CD4-positive, alpha-beta T cell treated with Interleukin-17A for 4 hours (primary cell): ENCODE measurements at regions not wholly inside any gene's neighbourhood (a gene's known extent, or its start where the extent isn't known, plus 50 kb on each side); places are given as distances from the start of the nearest gene placed in this dataset.
"Not testable (repeated sequence)": the region's sequence is repeated elsewhere in the genome, so short reads cannot be mapped to it uniquely, and the experiment has no call there.

Experiments
- DNase-seq: peaks from one replicate; pipeline ENCODE4 v3.0.0-alpha.2; 2020; ENCODE audit warnings: mixed read lengths

DNA sequence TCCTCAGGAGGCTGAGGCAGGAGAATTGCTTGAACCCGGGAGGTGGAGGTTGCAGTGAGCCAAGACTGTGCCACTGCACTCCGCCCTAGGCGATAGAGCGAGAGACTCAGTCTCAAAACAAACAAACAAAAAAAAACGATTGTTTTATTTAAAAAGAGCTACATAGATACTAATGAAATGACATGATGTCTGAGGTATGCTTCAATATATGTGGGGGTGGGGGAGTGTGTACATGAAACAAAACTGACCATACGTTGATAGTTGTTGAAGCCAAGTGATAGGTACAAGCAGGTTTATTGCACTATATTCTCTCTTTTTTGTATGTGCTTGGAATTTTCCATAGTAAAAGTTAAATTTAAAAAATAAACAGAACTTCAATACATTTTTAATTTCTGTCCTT, 240.1 kb downstream of the TFAP2A start:
- no peak for DNase-seq

GRCh38 chr6:10174056-10174455, 240.8 kb downstream of the TFAP2A start:
- DNase-seq: no peak

DNA sequence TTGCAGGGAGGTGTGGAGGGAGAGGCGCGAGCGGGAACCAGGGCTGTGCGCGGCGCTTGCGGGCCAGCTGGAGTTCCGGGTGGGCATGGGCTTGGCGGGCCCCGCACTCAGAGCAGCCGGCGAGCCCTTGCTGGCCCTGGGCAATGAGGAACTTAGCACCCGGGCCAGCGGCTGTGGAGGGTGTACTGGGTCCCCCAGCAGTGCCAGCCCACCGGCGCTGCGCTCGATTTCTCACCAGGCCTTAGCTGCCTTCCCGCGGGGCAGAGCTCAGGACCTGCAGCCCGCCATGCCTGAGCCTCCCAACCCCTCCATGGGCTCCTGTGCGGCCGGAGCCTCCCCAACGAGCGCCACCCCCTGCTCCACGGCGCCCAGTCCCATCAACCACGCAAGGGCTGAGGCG, 243.2 kb downstream of the TFAP2A start:
- DNase-seq: not testable (repeated sequence)

DNA sequence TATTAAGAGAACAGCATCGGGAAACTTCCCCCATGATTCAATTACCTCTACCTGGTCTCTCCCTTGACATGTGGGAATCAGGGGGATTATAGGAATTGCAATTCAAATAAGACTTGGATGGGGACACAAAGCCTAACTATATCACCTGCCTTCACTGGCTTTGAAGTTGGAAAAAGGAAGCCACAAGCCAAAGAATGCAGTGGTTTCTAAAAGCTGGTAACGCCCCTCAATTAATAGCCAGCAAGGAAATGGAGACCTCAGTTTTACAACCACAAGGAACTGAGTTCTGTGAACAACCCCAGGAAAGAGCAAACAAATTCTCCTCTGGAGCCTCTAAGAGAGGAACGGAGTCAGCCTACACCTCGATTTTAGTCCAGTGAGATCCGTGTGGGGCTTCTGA, 244.1 kb downstream of the TFAP2A start:
- no peak for DNase-seq

GRCh38 chr6:10166031-10166430, 248.8 kb downstream of the TFAP2A start:
- no peak for DNase-seq

DNA sequence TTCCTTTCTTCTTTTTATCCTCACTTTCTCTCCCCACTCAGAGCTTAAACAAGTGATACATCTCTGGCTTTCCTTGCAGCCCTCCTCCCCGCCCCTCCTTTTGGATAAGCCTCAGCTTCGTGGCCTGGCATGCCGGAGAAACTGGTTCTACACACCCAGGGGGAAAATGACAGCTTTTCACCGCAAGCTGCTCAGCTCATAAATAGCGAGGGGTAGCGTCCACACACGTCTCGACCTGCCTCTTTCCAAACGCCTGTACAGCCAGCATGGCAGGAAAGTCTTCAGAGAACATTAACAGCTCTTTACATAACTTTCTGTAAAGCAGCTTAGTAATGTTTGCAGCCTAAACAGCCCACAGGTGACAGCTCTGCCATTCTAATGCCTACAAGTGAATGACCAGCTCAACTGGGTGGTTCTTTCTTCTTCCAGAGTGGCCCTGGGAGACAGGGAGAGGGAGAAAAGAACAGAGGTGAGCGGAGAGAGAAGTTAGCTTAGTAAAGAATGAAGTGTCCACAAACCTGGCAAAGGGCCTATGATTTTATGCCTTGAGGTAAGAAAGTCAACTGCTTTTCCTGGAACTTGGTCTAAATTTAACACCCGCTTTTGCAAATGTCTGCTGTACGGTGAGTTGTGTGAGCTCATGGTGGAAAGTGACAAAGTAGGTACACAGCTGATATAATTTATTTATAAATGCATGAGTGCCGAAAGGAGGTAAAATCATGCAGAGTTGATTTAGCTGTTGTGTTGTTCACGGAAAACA, 251.5 kb downstream of the TFAP2A start:
- DNase-seq: no peak

DNA sequence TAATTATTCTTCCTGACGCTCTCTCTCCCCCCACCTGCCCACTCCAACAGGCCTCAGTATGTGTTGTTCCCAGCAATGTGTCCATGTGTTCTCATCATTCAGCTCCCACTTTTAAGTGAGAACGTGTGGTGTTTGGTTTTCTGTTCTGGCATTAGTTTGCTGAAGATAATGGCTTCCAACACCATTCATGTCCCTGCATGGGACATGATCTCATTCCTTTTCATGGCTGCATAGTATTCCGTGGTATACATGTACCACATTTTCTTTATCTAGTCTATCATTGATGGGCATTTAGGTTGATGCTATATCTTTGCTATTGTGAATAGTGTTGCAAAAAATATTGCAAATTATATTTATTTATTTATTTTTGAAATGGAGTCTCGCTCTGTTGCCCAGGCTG, 258.0 kb downstream of the TFAP2A start:
- no peak for DNase-seq

- DNase-seq: no peak
These were observed 260.6 kb downstream of the TFAP2A start for GRCh38 chr6:10154251-10154650.

GRCh38 chr6:10151144-10151915, 263.5 kb downstream of the TFAP2A start:
- DNase-seq: no peak

DNA sequence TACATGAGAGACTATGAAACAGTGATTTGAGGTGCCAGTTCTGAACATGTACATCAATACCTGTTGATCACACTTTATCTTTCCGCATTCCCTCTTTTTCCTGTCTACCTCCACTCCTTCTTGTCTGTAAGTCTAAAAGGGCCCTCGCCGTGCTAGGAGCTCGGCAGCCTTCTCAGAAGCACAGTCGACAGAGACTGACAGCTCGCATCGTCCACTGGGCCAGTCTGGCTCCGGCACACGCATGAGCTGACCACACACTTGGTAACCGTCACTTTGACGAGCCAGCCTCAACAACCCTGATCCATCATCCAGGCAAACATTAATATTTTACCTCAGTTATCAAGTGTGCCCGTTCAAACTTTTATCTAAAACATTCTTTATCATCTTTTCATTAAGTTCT, 265.3 kb downstream of the TFAP2A start:
- no peak for DNase-seq

DNA sequence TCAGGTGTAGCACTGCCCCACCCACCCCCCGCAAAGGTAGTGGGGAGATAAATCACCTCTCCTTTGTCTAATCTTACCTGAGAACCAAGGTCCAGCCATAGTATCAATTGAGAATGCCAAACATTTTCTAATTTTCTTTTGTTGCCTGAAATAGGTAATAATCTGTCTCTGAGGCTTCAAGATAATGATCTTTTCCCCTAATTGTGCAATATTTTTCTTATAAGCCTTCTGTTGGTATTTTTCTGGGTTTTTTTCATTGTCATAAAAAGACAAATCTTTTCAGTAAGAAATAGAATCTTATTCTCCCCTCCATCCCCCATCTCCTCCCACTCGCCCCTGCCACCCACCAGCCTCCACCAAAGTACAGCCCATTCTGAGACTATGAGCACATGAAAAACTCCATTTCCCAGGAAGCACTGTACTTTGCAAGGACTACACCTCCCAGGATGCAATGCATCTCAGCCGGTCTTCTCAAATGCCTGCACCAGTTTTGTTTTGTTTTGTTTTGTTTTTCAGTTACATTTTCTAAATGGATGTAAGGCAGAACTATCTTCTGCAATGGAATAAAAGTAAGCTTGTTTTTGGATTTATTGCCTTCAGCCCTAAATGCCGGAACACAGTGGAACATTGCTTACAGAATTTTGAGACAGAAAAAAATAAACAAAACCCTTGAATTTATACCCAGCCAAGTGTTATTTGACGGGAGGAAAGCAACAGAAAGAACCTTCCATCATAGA, 268.0 kb downstream of the TFAP2A start:
- no peak for DNase-seq

GRCh38 chr6:10144772-10145171, 270.1 kb downstream of the TFAP2A start:
- no peak for DNase-seq

GRCh38 chr6:10141746-10142443, 273.0 kb downstream of the TFAP2A start:
- no peak for DNase-seq

DNA sequence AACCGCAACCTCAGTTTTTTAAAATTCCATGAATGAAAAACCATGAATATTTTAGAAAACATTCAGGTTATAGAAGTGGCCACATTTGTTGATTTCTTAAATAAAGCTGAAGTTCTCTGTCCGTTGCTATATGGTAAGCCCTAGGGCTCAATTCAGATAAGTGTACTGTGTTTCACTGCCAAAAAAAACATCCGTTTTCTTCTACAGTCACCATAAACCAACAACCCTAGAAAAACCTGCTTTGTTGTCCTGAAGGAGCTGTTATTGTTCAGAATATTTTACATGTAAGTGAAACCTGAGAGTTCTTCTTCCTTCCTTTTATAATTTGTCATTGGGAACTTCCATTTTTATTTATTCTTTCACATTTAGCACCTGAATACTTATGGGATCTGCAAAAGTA, 274.1 kb downstream of the TFAP2A start:
- no peak for DNase-seq

- no peak for DNase-seq
These were observed 274.7 kb downstream of the TFAP2A start for GRCh38 chr6:10140136-10140535.

DNA sequence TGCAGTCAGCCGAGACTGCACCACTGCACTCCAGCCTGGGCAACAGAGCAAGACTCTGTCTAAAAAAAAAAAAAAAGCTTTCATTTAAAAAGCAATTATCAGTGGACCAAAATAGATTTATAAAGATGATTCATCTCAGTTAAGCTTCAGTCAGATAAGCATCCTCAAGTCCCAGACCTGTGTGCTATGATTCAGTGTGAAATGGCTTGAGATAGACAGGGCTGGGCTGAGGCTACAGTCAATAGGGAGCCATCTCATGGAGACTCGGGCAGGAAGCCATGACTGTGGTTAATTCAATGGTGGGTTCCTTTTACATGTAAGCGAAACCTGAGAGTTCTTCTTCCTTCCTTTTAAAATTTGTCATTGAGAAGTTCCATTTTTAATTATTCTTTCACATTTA, 276.0 kb downstream of the TFAP2A start:
- DNase-seq: no peak

DNA sequence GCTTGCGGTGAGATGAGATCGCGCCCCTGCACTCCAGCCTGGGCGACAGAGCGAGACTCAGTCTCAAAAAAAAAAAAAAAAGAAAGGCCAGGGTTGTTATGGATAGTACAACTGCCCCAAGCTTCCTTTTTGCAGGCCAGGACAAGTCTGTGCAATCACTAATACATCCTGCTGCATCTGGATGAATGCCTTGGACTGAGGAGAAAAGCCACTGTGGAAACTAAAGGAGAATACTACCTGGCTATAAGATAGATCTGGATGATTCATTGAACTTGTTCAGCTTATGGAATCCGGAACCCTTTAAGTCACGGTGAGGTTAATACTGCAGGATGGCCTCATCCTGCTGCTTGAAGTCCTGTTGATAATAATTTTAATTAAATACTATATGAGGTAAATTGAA, 278.2 kb downstream of the TFAP2A start:
- no peak for DNase-seq

- DNase-seq: not testable (repeated sequence)
These were observed 280.7 kb downstream of the TFAP2A start for GRCh38 chr6:10134185-10134584.

GRCh38 chr6:10128721-10129120, 286.2 kb downstream of the TFAP2A start:
- no peak for DNase-seq

DNA sequence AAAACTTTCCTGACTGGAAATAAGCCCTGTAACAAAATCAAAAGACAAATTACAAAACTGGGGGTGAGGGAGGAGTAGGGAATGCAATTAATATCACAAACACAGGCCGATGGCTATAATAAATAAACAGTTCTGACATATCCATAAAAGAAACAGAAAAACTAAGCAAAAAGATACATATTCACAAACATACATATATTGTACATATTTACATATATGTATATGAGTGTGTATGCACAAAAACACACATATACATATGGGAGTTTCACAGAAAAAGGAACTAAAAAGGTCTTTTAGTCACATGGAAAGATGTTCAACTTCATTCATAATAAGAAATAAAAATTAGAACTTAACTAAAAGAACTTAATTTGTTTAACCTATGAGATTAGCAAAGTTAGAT, 292.7 kb downstream of the TFAP2A start:
- no peak for DNase-seq

DNA sequence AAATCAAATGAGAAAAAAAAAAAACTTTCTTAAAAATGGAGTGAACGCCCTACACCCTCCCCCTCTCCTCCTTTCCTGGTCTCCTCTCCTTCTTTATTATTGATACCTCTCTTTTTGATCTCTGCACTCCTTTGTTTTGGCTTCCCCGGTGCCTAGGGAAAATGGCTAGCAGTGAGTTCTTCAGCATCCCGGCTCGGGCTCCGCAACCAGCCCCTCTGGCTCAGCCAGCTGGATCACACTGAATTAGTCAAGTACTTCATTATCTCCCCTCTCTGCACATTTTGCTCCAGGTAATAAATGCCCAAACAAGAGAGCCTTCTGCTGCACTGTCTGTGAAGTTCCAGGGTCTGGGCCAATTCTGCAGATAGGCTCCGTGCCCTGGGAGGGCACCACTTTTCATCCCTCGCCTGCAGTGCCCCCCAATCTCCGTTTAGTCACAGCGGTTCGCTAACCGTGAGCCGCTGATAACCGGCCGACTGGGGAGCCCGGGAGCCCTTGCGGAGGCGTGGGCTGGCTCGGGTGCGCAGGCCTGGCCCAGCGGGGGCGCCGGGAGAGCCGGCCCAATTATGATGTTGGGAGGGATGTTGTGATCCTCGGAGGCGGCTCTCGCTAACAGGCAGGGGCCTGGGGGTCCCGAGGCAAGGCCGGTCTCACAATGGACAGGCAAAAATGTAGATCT, 301.9 kb downstream of the TFAP2A start:
- no peak for DNase-seq

DNA sequence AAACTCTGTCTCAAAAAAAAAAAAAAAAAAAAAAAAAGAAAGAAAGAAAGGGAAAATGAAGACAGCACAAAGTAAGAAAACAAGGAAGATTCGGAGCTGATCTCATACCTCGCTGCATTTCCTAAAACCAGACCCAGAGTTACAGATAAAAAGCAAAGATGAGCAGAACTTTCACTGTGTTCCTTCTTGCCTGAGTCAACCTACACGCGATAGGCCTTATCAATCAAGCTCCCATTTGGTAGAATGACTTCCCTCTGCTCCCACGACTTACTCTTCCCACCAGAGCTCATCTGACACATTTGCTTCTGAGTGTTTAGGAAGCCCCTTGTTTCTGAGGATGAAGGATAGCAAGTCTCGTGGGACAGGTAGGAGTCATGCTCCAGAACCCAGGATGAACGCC, 302.9 kb downstream of the TFAP2A start:
- DNase-seq: no peak
